Skeletal muscle satellite cell (primary cell): ENCODE measurements at regions not wholly inside any gene's neighbourhood (a gene's known extent, or its start where the extent isn't known, plus 50 kb on each side); places are given as distances from the start of the nearest gene placed in this dataset.

Source experiments
- H3K27me3 ChIP-seq: 2 replicates; pipeline ENCODE4 v1.7.0; 2013; ENCODE audit warnings: low read length; ENCODE audit not compliant: control insufficient read depth, insufficient read depth
- H3K36me3 ChIP-seq: 2 replicates; pipeline ENCODE4 v1.7.0; 2013; ENCODE audit warnings: mild to moderate bottlenecking, control low read depth, low read length; ENCODE audit not compliant: insufficient read depth
- H3K4me1 ChIP-seq: 2 replicates; pipeline ENCODE4 v1.7.0; 2013; ENCODE audit warnings: low read length; ENCODE audit not compliant: control insufficient read depth, insufficient read depth
- H3K4me2 ChIP-seq: 2 replicates; pipeline ENCODE4 v1.7.0; 2013; ENCODE audit warnings: mild to moderate bottlenecking, low read length
- H3K4me3 ChIP-seq: 2 replicates; pipeline ENCODE4 v1.7.0; 2013; ENCODE audit warnings: low read length
- H3K9ac ChIP-seq: 2 replicates; pipeline ENCODE4 v1.7.0; 2013; ENCODE audit warnings: mild to moderate bottlenecking, low read depth, low read length, moderate library complexity
- H3K9me3 ChIP-seq: replicated peaks from 2 replicates; pipeline ENCODE4 v1.7.0; 2013; ENCODE audit warnings: mild to moderate bottlenecking, control low read depth, low read length

DNA sequence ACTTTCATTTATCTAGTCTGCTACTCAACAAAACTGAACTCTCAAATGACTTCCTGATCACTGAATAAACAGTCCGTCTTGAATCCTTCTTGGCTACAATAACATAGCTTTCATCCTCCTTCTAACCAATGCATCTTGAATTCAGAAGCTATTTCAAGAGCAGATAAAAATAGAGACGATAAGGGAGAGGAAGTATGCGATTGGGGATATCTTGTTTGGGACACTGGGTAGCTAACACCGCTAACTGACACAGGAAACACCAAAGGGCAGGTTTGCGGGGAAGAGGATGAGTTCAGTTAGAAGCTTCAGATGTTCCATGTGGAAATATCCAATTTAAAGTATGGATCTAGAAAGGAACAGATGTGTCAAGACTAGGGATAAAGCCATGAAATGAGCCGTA is 102.5 kb downstream of the SLC41A2 start:
- no peak overlapping the region for H3K9ac ChIP-seq
- no peaks in the 10 kb centered on the region for H3K27me3 ChIP-seq
- H3K9me3 ChIP-seq, result no peaks in the 10 kb centered on the region
- no peak overlapping the region for H3K4me3 ChIP-seq
- no peak overlapping the region for H3K4me2 ChIP-seq
- no peaks in the 10 kb centered on the region for H3K36me3 ChIP-seq
- H3K4me1 ChIP-seq, result peaks cover 15% of the 10 kb centered on the region

DNA sequence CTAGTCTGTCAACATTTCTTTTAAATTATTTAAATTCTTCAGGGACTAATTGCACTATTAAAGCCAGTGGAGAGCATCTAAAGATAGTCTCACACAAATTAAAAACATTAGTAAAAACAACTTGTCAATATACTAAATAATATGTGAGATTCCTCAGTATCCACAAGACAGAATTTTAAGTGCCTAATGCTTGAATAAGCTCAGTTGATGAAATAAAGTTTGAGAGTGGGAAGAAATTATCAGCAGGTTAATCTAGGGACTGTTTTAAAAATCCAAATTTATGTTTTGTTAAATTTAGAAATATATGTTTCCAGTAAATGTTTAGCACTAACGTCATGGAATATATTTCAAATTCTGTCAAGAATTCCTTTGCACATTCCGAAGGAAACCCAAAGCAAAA is 105.2 kb downstream of the SLC41A2 start:
- no peak overlapping the region for H3K4me2 ChIP-seq
- H3K27me3 ChIP-seq, result no peaks in the 10 kb centered on the region

DNA sequence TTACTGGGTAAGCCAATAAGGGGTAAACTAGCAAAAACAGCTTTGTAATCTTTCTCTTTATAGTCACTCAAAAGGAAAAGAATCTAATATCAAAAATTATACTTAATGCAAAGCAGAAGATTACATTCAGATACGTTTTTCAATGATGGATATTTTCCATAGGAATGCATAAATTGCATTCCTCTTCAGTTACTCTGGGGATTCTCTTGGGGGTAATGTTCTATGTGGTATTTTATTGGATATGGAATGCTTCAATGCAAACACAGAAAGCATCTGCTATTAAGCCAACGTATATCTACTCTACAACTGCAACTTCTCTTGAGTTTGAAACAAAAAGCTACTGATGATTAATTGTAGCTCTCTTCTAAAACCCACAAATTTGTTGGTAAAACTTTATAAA is 106.0 kb downstream of the SLC41A2 start:
- no peak overlapping the region for H3K4me3 ChIP-seq
- H3K4me2 ChIP-seq, result peak overlapping the region; percentile 24
- no peak overlapping the region for H3K9ac ChIP-seq
- H3K9me3 ChIP-seq, result no peaks in the 10 kb centered on the region
- H3K4me1 ChIP-seq, result peaks cover 3% of the 10 kb centered on the region
- no peaks in the 10 kb centered on the region for H3K27me3 ChIP-seq
- H3K36me3 ChIP-seq, result no peaks in the 10 kb centered on the region

More for the DNA sequence above, 105.2 kb downstream of the SLC41A2 start:
- H3K4me1 ChIP-seq, result peaks cover 3% of the 10 kb centered on the region
- H3K4me3 ChIP-seq, result no peak overlapping the region
- no peaks in the 10 kb centered on the region for H3K9me3 ChIP-seq
- no peaks in the 10 kb centered on the region for H3K36me3 ChIP-seq
- H3K9ac ChIP-seq, result no peak overlapping the region

DNA sequence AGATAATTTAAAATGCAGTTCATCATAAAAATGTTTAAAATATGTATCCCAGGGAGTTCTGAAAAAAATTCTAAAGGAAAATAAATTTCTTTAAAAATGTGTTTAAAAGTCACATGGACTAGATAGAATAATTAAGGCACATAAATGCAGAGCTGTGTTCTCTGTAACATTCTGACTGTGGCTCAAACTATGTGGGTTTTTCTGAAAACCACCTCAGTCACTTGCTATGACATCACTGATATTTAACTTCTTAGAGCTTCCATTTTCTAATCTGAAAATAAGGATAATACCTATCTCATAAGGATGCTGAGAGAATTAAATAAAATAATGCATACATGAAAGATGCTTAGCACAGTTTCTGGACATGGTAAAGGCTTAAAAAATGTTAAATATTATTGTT is 107.3 kb downstream of the SLC41A2 start:
- Histone ChIP-seq H3K4me3 (no peak overlapping the region), H3K4me1 (peaks cover 12% of the 10 kb centered on the region), H3K36me3 (no peaks in the 10 kb centered on the region), H3K4me2 (no peak overlapping the region), H3K9ac (no peak overlapping the region), H3K9me3 (no peaks in the 10 kb centered on the region), H3K27me3 (no peaks in the 10 kb centered on the region)

DNA sequence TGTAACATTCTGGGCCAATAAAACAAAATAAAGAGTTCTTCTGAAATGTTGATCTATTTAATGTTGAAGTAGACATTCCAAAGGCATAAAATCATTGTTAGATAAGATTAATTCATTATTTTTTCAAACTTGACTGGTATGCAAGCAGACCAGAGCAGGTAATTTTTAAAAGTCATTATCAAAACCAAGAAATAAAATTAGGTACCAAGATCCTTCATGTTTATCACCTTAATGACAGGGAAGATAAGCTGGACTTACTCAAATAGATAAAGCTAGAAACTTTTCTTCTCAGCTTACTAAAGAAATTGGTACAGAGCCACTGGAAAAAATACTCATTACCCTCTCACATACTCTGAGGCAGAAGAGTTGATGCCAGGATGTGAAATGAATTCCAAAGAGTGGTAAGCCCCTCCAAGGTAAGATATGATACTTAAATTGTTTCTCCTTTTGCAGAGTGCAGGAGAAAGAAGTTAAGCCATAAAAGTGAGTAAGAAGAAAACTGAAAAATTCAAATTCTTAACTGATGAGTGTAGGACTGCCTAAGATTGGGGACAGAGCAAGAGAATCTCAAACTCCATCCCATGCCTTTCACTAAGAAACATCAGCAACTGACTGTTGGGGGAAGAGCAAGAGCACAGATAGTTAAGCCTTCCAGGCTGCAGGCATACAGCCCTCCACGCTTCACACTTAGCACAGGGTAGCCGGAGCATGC is 111.9 kb downstream of the SLC41A2 start:
- H3K27me3 ChIP-seq, result no peaks in the 10 kb centered on the region
- H3K4me3 ChIP-seq, result no peak overlapping the region
- peaks cover 13% of the 10 kb centered on the region for H3K4me1 ChIP-seq
- H3K36me3 ChIP-seq, result no peaks in the 10 kb centered on the region
- H3K9ac ChIP-seq, result no peak overlapping the region
- H3K9me3 ChIP-seq, result no peaks in the 10 kb centered on the region
- no peak overlapping the region for H3K4me2 ChIP-seq

DNA sequence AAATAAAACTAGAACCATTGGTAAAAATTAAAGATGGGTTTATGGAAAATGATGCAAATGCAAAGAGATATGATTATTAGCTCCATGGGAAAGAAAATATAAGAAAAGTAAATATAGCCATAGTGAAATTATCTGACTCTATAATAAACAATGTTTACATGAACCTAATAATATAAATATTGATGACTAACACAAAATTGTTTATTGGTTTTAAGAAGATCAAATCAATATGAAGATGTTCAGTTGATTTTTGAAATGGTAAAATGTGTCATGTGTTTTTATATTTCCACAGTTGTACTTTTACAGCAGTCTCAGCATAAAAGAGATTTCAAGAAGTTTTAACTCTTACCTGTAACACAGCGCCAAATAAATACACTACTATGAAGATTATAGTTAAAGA is 114.0 kb downstream of the SLC41A2 start:
- no peak overlapping the region for H3K4me2 ChIP-seq
- no peaks in the 10 kb centered on the region for H3K9me3 ChIP-seq
- H3K9ac ChIP-seq, result no peak overlapping the region
- no peak overlapping the region for H3K4me3 ChIP-seq
- H3K27me3 ChIP-seq, result no peaks in the 10 kb centered on the region
- H3K4me1 ChIP-seq, result peaks cover 13% of the 10 kb centered on the region
- H3K36me3 ChIP-seq, result no peaks in the 10 kb centered on the region

DNA sequence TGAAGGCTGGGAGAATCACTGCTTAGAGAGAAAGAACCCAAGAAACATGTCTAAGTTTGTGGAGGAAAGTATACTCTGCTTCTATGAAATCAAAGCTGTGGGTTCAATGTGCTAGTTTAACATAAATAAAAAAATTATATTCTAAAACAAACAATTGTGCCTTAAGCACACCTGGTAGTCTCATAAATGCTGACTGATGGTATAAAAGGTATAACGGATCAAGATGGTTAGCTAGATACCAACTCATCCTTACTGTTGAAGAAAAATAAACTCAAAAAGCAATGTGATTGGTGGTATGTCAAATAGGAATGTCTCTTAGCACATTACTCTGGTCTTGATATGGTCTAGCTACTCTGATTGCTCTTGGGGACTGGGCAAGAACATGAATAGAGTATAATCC is 117.8 kb downstream of the SLC41A2 start:
- no peaks in the 10 kb centered on the region for H3K4me1 ChIP-seq
- no peaks in the 10 kb centered on the region for H3K36me3 ChIP-seq
- H3K4me2 ChIP-seq, result no peak overlapping the region
- H3K4me3 ChIP-seq, result no peak overlapping the region
- H3K9ac ChIP-seq, result no peak overlapping the region
- H3K9me3 ChIP-seq, result no peaks in the 10 kb centered on the region
- no peaks in the 10 kb centered on the region for H3K27me3 ChIP-seq

DNA sequence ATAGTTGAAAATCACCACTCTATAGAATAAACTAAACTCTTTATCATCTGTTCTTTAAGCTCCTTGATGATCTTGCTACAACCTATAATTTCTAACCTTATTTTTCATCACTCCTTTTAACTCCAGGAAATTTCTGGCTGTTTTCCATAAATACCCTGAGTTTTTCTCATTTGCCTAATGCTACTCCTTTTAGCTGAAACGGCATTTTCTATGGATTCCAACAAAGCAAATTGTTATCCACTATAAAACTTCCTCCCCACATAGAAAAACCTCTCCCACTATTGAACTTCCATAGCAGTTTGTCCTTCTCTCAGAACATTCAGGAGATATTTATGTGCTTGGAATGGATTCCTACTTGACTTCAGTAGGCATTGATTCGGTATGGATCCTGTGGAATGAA is 122.8 kb downstream of the SLC41A2 start:
- H3K4me3 ChIP-seq, result no peak overlapping the region
- no peaks in the 10 kb centered on the region for H3K9me3 ChIP-seq
- H3K4me1 ChIP-seq, result no peaks in the 10 kb centered on the region
- no peaks in the 10 kb centered on the region for H3K36me3 ChIP-seq
- no peak overlapping the region for H3K9ac ChIP-seq
- H3K4me2 ChIP-seq, result no peak overlapping the region
- no peaks in the 10 kb centered on the region for H3K27me3 ChIP-seq

DNA sequence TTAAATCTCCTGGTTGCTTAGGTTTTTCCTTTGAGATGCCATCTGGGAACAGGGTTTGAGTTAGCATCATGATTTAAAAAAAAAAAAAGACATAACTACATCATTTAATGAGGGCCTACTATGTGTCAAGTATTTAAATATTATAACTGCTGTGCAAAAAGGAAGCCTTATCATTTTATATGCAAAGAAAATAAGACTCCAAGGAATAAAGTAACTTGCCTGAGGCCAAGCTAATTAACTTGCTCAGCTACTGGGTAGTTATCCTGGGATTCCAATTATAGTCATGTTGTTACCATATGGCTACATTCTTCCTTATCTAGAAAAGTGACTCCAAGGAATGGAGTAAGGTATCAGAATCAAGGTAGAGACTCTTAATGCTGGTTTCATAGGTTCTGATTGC is 123.5 kb downstream of the SLC41A2 start:
- H3K27me3 ChIP-seq, result no peaks in the 10 kb centered on the region
- no peaks in the 10 kb centered on the region for H3K9me3 ChIP-seq
- H3K4me2 ChIP-seq, result no peak overlapping the region
- no peaks in the 10 kb centered on the region for H3K36me3 ChIP-seq
- H3K4me1 ChIP-seq, result no peaks in the 10 kb centered on the region
- H3K9ac ChIP-seq, result no peak overlapping the region
- H3K4me3 ChIP-seq, result no peak overlapping the region

DNA sequence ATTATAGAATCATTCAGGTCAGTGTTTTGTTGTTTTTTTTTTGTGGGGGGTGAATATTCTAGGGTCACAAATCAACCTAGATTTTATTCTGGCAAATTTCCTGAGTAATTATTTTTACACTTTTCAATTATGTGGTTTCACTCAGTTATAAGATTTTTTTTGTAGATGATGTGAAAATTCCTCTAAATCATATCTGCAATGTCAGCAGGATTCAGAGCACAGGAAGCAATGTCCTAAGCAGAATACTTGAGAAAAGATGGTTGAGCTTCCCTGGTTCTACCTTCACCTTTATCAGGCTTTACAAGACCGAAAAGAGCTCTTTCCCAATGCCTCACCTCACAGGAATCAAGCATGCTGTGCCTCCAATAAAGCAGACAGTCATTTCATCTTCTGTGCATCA is 124.3 kb downstream of the SLC41A2 start:
- Histone ChIP-seq H3K4me2 (no peak overlapping the region), H3K27me3 (no peaks in the 10 kb centered on the region), H3K4me3 (no peak overlapping the region), H3K4me1 (no peaks in the 10 kb centered on the region), H3K9me3 (no peaks in the 10 kb centered on the region), H3K36me3 (no peaks in the 10 kb centered on the region), H3K9ac (no peak overlapping the region)

DNA sequence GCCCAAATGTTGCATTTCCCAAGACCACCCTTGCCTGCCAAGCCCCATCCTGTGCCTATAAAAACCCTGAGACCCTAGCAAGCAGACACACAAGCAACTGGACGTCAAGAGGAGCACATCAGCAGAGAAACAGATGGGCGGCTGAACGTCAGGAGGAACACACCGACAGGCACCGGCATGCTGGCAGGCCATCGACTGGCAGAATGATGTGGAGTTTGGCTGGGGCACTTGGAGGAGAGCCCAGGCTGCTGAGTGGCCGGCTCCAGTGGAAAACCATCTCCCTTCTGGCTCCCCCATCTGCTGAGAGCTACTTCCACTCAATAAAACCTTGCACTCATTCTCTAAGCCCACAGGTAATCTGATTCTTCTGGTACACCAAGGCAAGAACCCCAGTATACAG is 130.1 kb downstream of the SLC41A2 start:
- H3K9ac ChIP-seq, result no peak overlapping the region
- H3K4me3 ChIP-seq, result no peak overlapping the region
- H3K36me3 ChIP-seq, result no peaks in the 10 kb centered on the region

DNA sequence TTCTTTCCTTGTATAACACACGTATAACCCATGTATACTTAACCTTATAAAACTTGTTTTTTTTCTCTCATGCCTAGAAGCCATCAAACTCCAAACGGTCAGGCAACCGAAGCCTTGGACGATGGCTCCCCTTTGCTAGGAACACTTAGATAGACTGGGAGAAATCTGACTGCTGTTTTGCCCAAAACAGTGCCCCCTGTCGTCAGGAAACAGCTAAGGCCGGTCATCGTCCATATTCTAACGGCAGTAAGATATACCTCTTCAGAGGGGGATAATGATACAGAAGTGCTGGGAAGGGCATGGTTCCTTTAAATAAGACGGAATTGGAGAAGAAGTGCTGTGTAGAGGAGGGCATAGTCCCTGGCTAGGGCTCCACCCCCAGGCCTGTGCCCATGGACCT is 130.5 kb downstream of the SLC41A2 start:
- H3K4me2 ChIP-seq, result no peak overlapping the region
- H3K4me3 ChIP-seq, result no peak overlapping the region
- no peaks in the 10 kb centered on the region for H3K9me3 ChIP-seq
- no peaks in the 10 kb centered on the region for H3K27me3 ChIP-seq
- no peaks in the 10 kb centered on the region for H3K4me1 ChIP-seq
- no peak overlapping the region for H3K9ac ChIP-seq
- H3K36me3 ChIP-seq, result no peaks in the 10 kb centered on the region

More for the DNA sequence above, 130.1 kb downstream of the SLC41A2 start:
- no peaks in the 10 kb centered on the region for H3K9me3 ChIP-seq
- no peak overlapping the region for H3K4me2 ChIP-seq
- no peaks in the 10 kb centered on the region for H3K27me3 ChIP-seq
- H3K4me1 ChIP-seq, result no peaks in the 10 kb centered on the region
